GM12874 (cell line): ENCODE measurements at regions not wholly inside any gene's neighbourhood (a gene's known extent, or its start where the extent isn't known, plus 50 kb on each side); places are given as distances from the start of the nearest gene placed in this dataset.

Experiments used
- TF ChIP-seq, protein P1 (sequence below): IDR thresholded peaks from 2 replicates; pipeline ENCODE4 v1.5.1; 2011; ENCODE audit warnings: low read depth, mild to moderate bottlenecking, control low read depth, low read length, moderate library complexity; ENCODE audit not compliant: insufficient read depth

DNA sequence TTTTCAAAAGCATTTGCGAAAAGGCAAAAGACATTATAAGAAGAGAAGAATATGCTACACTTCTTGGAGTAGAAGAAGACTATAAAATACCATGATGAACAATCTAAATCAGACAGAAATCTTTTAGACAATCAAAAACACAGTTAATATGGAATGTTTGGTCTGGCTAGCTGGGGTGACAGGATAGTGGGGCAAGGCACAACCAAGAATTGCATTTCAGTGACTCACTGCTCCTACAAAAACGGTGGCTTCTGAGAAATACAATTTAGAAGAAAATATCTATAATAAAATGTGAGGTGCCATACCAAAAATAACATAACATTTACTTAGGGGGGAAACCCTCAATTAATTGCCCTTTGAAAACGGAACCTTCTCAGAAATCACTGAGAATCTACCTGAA is 363.4 kb downstream of the NPR3 start:
- TF ChIP-seq, protein P1, sequence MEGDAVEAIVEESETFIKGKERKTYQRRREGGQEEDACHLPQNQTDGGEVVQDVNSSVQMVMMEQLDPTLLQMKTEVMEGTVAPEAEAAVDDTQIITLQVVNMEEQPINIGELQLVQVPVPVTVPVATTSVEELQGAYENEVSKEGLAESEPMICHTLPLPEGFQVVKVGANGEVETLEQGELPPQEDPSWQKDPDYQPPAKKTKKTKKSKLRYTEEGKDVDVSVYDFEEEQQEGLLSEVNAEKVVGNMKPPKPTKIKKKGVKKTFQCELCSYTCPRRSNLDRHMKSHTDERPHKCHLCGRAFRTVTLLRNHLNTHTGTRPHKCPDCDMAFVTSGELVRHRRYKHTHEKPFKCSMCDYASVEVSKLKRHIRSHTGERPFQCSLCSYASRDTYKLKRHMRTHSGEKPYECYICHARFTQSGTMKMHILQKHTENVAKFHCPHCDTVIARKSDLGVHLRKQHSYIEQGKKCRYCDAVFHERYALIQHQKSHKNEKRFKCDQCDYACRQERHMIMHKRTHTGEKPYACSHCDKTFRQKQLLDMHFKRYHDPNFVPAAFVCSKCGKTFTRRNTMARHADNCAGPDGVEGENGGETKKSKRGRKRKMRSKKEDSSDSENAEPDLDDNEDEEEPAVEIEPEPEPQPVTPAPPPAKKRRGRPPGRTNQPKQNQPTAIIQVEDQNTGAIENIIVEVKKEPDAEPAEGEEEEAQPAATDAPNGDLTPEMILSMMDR = no peak

DNA sequence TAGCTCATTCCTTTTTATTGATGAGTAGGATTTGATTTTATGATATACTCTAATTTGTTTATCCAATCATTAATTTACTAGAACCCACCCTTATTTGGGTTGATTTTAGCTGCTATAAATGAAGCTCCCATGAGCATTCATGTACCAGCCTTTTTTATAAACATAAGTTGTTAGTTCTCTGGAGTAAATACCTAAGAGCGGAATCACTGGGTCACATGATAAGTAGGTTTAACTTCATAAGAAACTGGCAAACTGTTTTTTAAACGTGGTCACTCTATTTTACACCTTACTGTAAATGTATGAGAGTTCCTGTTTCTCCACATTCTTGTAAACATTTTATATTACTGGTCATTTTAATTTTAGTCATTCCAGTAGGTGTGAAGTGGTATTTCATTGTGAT is 364.6 kb downstream of the NPR3 start:
- TF ChIP-seq, protein P1 = no peak

DNA sequence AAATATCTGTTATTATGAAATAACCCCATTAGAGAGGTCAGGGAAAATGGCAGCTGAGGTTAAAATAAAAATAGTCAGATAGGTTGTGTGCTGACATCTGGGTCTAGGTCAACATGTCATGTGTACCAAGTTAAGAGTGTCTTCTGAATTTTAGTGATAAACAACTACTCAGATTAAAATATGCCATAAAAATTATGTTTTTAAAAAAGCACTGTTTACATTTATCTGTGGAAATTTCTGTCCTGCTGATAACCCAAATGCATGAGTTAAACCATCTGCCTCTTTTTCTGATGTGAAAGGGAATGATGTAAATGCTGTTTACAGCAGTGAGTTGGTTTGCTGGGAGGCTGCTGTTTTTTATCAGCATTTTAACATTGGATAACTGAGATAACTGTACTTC is 361.2 kb upstream of the TARS1 start:
- TF ChIP-seq, protein P1 = no peak

DNA sequence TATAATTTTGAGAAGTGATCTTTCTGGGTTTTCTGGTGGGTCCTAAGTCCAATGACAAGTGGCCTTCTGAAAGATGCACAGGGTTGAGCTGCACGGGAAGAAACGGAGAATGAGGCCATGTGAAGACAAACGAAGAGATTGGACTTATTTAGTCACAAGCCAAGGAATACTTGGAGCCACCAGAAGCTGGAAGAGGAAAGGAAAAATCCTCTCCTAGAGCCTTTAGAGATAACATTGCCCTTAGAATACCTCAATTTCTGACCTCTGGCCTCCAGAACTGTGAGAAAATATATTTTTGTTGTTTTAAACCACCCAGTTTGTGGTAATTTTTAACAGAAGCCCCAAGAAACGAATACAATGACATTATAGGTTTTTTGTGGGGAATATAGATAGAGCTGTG is 360.5 kb upstream of the TARS1 start:
- TF ChIP-seq, protein P1 = no peak

DNA sequence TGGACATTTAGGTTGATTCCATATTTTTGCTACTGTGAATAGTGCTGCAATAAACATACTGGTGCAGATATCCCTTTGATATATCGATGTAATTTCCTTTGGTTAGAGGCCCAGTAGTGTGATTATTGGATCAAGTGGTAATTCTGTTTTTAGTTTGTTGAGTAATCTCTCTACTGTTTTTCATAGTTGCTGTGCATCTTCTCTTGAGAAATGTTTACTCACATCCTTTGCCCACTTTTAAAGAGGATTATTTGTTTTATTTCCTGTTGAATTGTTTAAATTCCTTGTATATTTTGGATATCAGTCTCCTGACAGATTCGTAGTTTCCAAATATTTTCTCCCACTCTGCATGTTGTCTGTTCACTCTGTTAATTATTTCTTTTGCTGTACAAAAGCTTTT is 352.6 kb upstream of the TARS1 start:
- TF ChIP-seq, protein P1 = no peak

DNA sequence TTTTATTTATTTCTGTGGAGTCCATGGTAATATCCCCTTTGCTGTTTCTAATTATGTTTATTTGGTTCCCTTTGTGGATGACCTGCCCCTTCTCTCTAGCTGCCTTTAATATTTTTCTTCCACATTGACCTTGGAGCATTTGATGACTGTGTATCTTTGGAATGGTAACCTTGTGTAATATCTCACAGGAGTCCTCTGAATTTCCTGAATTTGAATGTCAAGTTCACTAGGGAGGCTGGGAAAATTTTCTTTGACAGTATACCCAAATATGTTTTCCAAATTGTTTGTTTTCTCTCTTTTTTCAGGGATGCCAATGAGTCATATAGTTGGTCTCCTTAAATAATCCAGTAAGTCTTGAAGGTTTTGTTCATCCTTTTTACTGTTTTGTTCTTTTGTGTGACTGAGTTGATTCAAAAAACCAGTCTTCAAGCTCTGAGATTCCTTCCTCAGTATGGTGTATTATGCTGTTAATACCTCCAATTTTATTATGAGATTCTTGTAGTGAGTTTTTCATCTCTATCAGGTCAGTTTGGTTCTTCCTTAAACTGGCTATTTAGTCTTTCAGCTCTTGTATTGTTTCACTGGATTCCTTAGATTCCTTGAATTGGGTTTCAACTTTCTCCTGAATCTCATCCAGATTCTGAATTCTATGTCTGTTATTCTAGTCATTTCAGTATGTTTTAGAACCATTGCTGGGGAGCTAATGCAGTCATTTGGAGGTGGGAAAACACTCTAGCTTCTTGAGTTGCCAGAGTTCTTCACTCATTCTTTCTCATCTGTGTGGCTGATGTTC is 349.0 kb upstream of the TARS1 start:
- TF ChIP-seq, protein P1 = no peak

DNA sequence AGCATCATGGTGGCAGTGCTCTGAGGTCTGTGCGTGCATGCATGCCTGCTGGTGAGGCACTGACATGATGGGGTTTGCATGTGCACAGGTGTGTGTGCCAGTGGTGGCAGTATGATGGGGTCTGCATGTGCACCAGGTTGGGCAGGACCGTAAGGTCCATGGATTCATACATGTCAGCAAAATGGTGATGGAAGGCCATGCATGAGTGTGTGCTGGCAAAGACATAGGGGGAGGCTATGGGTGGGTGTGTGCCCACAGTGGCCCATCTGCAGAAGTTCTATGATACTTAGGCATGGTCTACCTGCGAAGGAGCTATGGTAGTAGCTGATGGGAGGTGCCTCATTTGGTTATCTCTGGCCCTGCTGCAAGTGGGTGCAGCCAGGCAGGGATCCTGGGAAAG is 348.0 kb upstream of the TARS1 start:
- TF ChIP-seq, protein P1 = no peak
